Nephron progenitor cell (in vitro differentiated cells): ENCODE measurements at regions not wholly inside any gene's neighbourhood (a gene's known extent, or its start where the extent isn't known, plus 50 kb on each side); places are given as distances from the start of the nearest gene placed in this dataset.

Experiments used
- DNase-seq: peaks from one replicate; pipeline ENCODE4 v3.0.0; 2021
- H3K27ac Mint-ChIP-seq: 2 replicates; pipeline ENCODE4 v1.8.0; 2021; ENCODE audit warnings: mild to moderate bottlenecking, moderate library complexity, mixed read lengths
- H3K27me3 Mint-ChIP-seq: 2 replicates; pipeline ENCODE4 v1.8.0; 2021; ENCODE audit warnings: mild to moderate bottlenecking, low read depth, mixed read lengths; ENCODE audit not compliant: poor library complexity
- H3K36me3 Mint-ChIP-seq: 2 replicates; pipeline ENCODE4 v1.8.0; 2021; ENCODE audit warnings: low read depth, mixed read lengths
- H3K4me1 Mint-ChIP-seq: 2 replicates; pipeline ENCODE4 v1.8.0; 2021; ENCODE audit warnings: mixed read lengths
- H3K4me3 Mint-ChIP-seq: 2 replicates; pipeline ENCODE4 v1.8.0; 2021; ENCODE audit warnings: mild to moderate bottlenecking, moderate library complexity, mixed read lengths
- H3K9me3 Mint-ChIP-seq: 2 replicates; pipeline ENCODE4 v1.8.0; 2021; ENCODE audit warnings: mild to moderate bottlenecking, moderate library complexity, mixed read lengths
- CTCF ChIP-seq: fragments of 200-600 bp; sonication (generic); IDR thresholded peaks from 2 replicates; pipeline ENCODE4 v1.5.0; 2021; ENCODE audit warnings: antibody characterized with exemption

GRCh38 chr6:133632206-133632605 is 256.7 kb upstream of the TCF21 start:
- H3K27ac Mint-ChIP-seq, result no peak overlapping the region
- DNase-seq, result no peak
- H3K4me3 Mint-ChIP-seq, result no peak overlapping the region
- H3K27me3 Mint-ChIP-seq, result no peaks in the 10 kb centered on the region
- TF ChIP-seq CTCF, result no peak
- no peaks in the 10 kb centered on the region for H3K4me1 Mint-ChIP-seq
- H3K36me3 Mint-ChIP-seq, result no peaks in the 10 kb centered on the region
- H3K9me3 Mint-ChIP-seq, result no peaks in the 10 kb centered on the region

- Mint-ChIP-seq H3K9me3 (no peaks in the 10 kb centered on the region), H3K27me3 (no peaks in the 10 kb centered on the region), H3K36me3 (no peaks in the 10 kb centered on the region), H3K27ac (no peak overlapping the region), H3K4me1 (no peaks in the 10 kb centered on the region), H3K4me3 (no peak overlapping the region)
- TF ChIP-seq CTCF, result no peak
- DNase-seq, result no peak
Measured at GRCh38 chr6:133632906-133633305, 256.0 kb upstream of the TCF21 start.

- Mint-ChIP-seq H3K27ac (no peak overlapping the region), H3K36me3 (no peaks in the 10 kb centered on the region), H3K9me3 (peaks cover 6% of the 10 kb centered on the region), H3K4me1 (no peaks in the 10 kb centered on the region), H3K4me3 (no peak overlapping the region), H3K27me3 (no peaks in the 10 kb centered on the region)
- DNase-seq, result no peak
- no peak for TF ChIP-seq CTCF
Measured at GRCh38 chr6:133634474-133634873, 254.4 kb upstream of the TCF21 start.

- no peaks in the 10 kb centered on the region for H3K36me3 Mint-ChIP-seq
- H3K9me3 Mint-ChIP-seq, result peaks cover 6% of the 10 kb centered on the region
- DNase-seq, result no peak
- H3K27me3 Mint-ChIP-seq, result no peaks in the 10 kb centered on the region
- no peaks in the 10 kb centered on the region for H3K4me1 Mint-ChIP-seq
- no peak overlapping the region for H3K27ac Mint-ChIP-seq
- no peak overlapping the region for H3K4me3 Mint-ChIP-seq
- no peak for TF ChIP-seq CTCF
Measured at GRCh38 chr6:133635447-133635846, 253.5 kb upstream of the TCF21 start.

- Mint-ChIP-seq H3K27me3 (peaks cover 3% of the 10 kb centered on the region), H3K4me3 (no peak overlapping the region), H3K27ac (no peak overlapping the region), H3K4me1 (no peaks in the 10 kb centered on the region), H3K36me3 (no peaks in the 10 kb centered on the region), H3K9me3 (peaks cover 6% of the 10 kb centered on the region)
- DNase-seq, result no peak
- TF ChIP-seq CTCF, result no peak
Measured at GRCh38 chr6:133637436-133637835, 251.5 kb upstream of the TCF21 start.

- no peaks in the 10 kb centered on the region for H3K4me1 Mint-ChIP-seq
- DNase-seq, result no peak
- no peak for TF ChIP-seq CTCF
- peaks cover 3% of the 10 kb centered on the region for H3K27me3 Mint-ChIP-seq
- H3K4me3 Mint-ChIP-seq, result no peak overlapping the region
- peaks cover 6% of the 10 kb centered on the region for H3K9me3 Mint-ChIP-seq
- no peaks in the 10 kb centered on the region for H3K36me3 Mint-ChIP-seq
- no peak overlapping the region for H3K27ac Mint-ChIP-seq
Measured at GRCh38 chr6:133637874-133638273, 251.0 kb upstream of the TCF21 start.
